Natural killer cell (primary cell): ENCODE measurements at regions not wholly inside any gene's neighbourhood (a gene's known extent, or its start where the extent isn't known, plus 50 kb on each side); places are given as distances from the start of the nearest gene placed in this dataset.

Experiments used
- ATAC-seq, 3 donors: fragments of 150-1000 bp in 2 of 3; fragments of 200-7000 bp in 1 of 3; cut with Tn5 transposase; 1 replicate in 1 of 3; 2 replicates in 2 of 3; pipeline ENCODE4 v1.10.0; 2021; ENCODE audit warnings: mild to moderate bottlenecking in 2 of 3, moderate library complexity in 2 of 3
- DNase-seq, 2 donors: peaks; one replicate each; pipeline versions ENCODE4 v3.0.0 to v3.0.0-alpha.2; 2013 to 2021; ENCODE audit warnings: mixed read lengths in 1 of 2
- H3K27ac ChIP-seq: one replicate; pipeline ENCODE4 v1.5.1; 2013; ENCODE audit warnings: mild to moderate bottlenecking, low read length
- H3K27me3 ChIP-seq: one replicate; pipeline ENCODE4 v1.6.1; 2013; ENCODE audit warnings: low read length; ENCODE audit not compliant: control insufficient read depth, insufficient read depth
- H3K36me3 ChIP-seq: one replicate; pipeline ENCODE4 v1.6.1; 2013; ENCODE audit warnings: low read length; ENCODE audit not compliant: control insufficient read depth, insufficient read depth
- H3K4me1 ChIP-seq: one replicate; pipeline ENCODE4 v1.6.1; 2013; ENCODE audit warnings: low read length; ENCODE audit not compliant: control insufficient read depth, insufficient read depth
- H3K4me3 ChIP-seq: one replicate; pipeline ENCODE4 v1.5.1; 2013; ENCODE audit warnings: low read length
- H3K9me3 ChIP-seq: one replicate; pipeline ENCODE4 v1.6.1; 2013; ENCODE audit warnings: low read length; ENCODE audit not compliant: control insufficient read depth, insufficient read depth
- H3K27ac Mint-ChIP-seq, 2 donors: one replicate each; pipeline ENCODE4 v1.8.0; 2022; ENCODE audit warnings: mild to moderate bottlenecking in 2 of 2, mixed read lengths in 2 of 2, moderate library complexity in 1 of 2
- H3K27me3 Mint-ChIP-seq, 2 donors: one replicate each; pipeline ENCODE4 v1.8.0; 2022; ENCODE audit warnings: low read depth in 2 of 2, mixed read lengths in 2 of 2
- H3K36me3 Mint-ChIP-seq: one replicate; pipeline ENCODE4 v1.8.0; 2022; ENCODE audit warnings: mixed read lengths
- H3K4me1 Mint-ChIP-seq, 2 donors: one replicate each; pipeline ENCODE4 v1.8.0; 2022; ENCODE audit warnings: mixed read lengths in 2 of 2
- H3K4me3 Mint-ChIP-seq: one replicate; pipeline ENCODE4 v1.8.0; 2022; ENCODE audit warnings: mild to moderate bottlenecking, moderate library complexity, mixed read lengths
- H3K9me3 Mint-ChIP-seq, 2 donors: one replicate each; pipeline ENCODE4 v1.8.0; 2022; ENCODE audit warnings: mixed read lengths in 2 of 2
- WGBS: methylation state at CpG from one replicate; pipeline ENCODE4 v1.1.7; 2013; ENCODE audit warnings: missing lambda C conversion rate; ENCODE audit not compliant: insufficient coverage; 5-methylcytosine and 5-hydroxymethylcytosine counted together
- intact Hi-C: fragments of 100-400 bp; cut with micrococcal nuclease; formaldehyde crosslinking; loops from one replicate; pipeline ENCODE4 v1.14.2; 2022
- TF ChIP-seq, protein P1 (sequence below): fragments of 200-600 bp; IDR thresholded peaks from one replicate; pipeline ENCODE4 v1.8.0; 2022; ENCODE audit warnings: antibody characterized with exemption

GRCh38 chr13:99652141-99652540, 150.9 kb downstream of the TM9SF2 start:
- no peaks in the 10 kb centered on the region for H3K36me3 Mint-ChIP-seq
- no peak overlapping the region for H3K27ac Mint-ChIP-seq
- TF ChIP-seq, protein P1, sequence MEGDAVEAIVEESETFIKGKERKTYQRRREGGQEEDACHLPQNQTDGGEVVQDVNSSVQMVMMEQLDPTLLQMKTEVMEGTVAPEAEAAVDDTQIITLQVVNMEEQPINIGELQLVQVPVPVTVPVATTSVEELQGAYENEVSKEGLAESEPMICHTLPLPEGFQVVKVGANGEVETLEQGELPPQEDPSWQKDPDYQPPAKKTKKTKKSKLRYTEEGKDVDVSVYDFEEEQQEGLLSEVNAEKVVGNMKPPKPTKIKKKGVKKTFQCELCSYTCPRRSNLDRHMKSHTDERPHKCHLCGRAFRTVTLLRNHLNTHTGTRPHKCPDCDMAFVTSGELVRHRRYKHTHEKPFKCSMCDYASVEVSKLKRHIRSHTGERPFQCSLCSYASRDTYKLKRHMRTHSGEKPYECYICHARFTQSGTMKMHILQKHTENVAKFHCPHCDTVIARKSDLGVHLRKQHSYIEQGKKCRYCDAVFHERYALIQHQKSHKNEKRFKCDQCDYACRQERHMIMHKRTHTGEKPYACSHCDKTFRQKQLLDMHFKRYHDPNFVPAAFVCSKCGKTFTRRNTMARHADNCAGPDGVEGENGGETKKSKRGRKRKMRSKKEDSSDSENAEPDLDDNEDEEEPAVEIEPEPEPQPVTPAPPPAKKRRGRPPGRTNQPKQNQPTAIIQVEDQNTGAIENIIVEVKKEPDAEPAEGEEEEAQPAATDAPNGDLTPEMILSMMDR: no peak
- H3K4me1 ChIP-seq: peaks cover 12% of the 10 kb centered on the region
- H3K27ac ChIP-seq: no peak overlapping the region
- H3K4me3 Mint-ChIP-seq: no peak overlapping the region
- intact Hi-C loops: no loop called here
- H3K9me3 ChIP-seq: no peaks in the 10 kb centered on the region
- DNase-seq (no peak), ATAC-seq (no peak)
- H3K27me3 ChIP-seq: no peaks in the 10 kb centered on the region
- peaks cover 14% of the 10 kb centered on the region in 2 donors for H3K4me1 Mint-ChIP-seq
- H3K9me3 Mint-ChIP-seq: no peaks in the 10 kb centered on the region
- no peaks in the 10 kb centered on the region for H3K27me3 Mint-ChIP-seq
- no peaks in the 10 kb centered on the region for H3K36me3 ChIP-seq
- no peak overlapping the region for H3K4me3 ChIP-seq
- 100% methylated on average over 1 of the region's 1 CpG for WGBS

DNA sequence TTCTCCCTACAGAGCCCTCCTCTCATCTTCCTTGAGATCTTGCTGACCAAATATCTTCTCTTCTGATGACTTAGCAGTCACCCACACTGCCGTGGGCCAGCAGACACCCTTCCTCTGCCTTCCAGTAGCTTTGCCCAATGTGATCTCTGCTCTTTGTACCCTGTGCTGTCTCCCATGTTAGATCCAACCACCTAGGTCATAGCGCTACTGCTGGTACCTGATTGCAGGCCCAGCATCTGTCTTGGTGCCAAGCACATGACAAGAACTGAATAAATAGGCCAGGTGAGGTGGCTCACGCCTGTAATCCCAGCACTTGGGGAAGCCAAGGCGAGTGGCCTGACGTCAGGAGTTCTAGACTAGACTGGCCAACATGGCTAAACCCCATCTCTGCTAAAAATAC, 149.7 kb downstream of the TM9SF2 start:
- no peak overlapping the region for H3K27ac ChIP-seq
- Mint-ChIP-seq H3K4me3 (no peak overlapping the region), H3K4me1 (peaks cover 2 to 3% of the 10 kb centered on the region in 2 donors), H3K27me3 (no peaks in the 10 kb centered on the region), H3K36me3 (no peaks in the 10 kb centered on the region), H3K27ac (no peak overlapping the region), H3K9me3 (no peaks in the 10 kb centered on the region)
- no peaks in the 10 kb centered on the region for H3K27me3 ChIP-seq
- TF ChIP-seq, protein P1: no peak
- H3K4me3 ChIP-seq: no peak overlapping the region
- H3K36me3 ChIP-seq: no peaks in the 10 kb centered on the region
- H3K4me1 ChIP-seq: peaks cover 4% of the 10 kb centered on the region
- intact Hi-C loops: no loop called here
- ATAC-seq: no peak
- H3K9me3 ChIP-seq: no peaks in the 10 kb centered on the region
- DNase-seq: no peak
- 93% methylated on average over 5 of the region's 5 CpGs for WGBS

DNA sequence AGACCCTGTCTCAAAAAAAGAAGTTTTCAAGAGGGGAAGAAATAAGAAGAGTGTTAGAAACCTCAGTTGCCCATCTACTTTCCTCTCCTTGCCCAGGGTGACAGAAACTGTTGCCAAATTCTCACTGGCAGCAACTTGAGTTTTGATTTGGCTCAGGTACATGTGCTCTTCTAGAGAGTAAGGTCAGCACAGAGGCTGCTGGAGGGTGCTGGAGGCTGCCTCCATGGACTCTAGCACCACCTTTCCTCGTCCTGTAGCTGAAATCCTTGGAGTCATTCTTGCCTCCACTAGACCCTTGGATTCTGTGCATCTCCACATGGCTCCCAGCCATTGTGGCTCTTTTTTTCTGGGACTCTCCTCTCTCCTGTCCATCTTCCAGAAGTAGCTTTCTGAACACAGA, 149.1 kb downstream of the TM9SF2 start:
- no peaks in the 10 kb centered on the region for H3K4me1 ChIP-seq
- Mint-ChIP-seq H3K27me3 (no peaks in the 10 kb centered on the region), H3K9me3 (no peaks in the 10 kb centered on the region), H3K4me1 (no peaks in the 10 kb centered on the region), H3K4me3 (no peak overlapping the region), H3K27ac (no peak overlapping the region), H3K36me3 (no peaks in the 10 kb centered on the region)
- ATAC-seq (no peak), DNase-seq (no peak)
- H3K36me3 ChIP-seq: no peaks in the 10 kb centered on the region
- no peak overlapping the region for H3K27ac ChIP-seq
- intact Hi-C loops: no loop called here
- TF ChIP-seq, protein P1: no peak
- WGBS: 72% methylated on average over 1 of the region's 1 CpG
- no peak overlapping the region for H3K4me3 ChIP-seq
- H3K27me3 ChIP-seq: no peaks in the 10 kb centered on the region
- H3K9me3 ChIP-seq: no peaks in the 10 kb centered on the region

- 92% methylated on average over 3 of the region's 4 CpGs for whole genome bisulfite sequencing
Observed at GRCh38 chr13:99648927-99649326, 147.7 kb downstream of the TM9SF2 start.

More at GRCh38 chr13:99648927-99649326, 147.7 kb downstream of the TM9SF2 start:
- no peaks in the 10 kb centered on the region for H3K9me3 ChIP-seq
- Mint-ChIP-seq H3K4me3 (no peak overlapping the region), H3K9me3 (no peaks in the 10 kb centered on the region), H3K27me3 (no peaks in the 10 kb centered on the region), H3K27ac (no peak overlapping the region), H3K36me3 (no peaks in the 10 kb centered on the region), H3K4me1 (peaks cover 0 to 4% of the 10 kb centered on the region in 2 donors)
- H3K27me3 ChIP-seq: no peaks in the 10 kb centered on the region
- H3K36me3 ChIP-seq: no peaks in the 10 kb centered on the region
- ATAC-seq: no peak
- no peak overlapping the region for H3K27ac ChIP-seq
- no peak for DNase-seq
- intact Hi-C loops: no loop called here
- TF ChIP-seq, protein P1: no peak
- H3K4me1 ChIP-seq: no peaks in the 10 kb centered on the region
- H3K4me3 ChIP-seq: no peak overlapping the region
